Mucosa of rectum (tissue), 2 donors: ENCODE measurements at regions not wholly inside any gene's neighbourhood (a gene's known extent, or its start where the extent isn't known, plus 50 kb on each side); places are given as distances from the start of the nearest gene placed in this dataset.
"Not testable (repeated sequence)": the region's sequence is repeated elsewhere in the genome, so short reads cannot be mapped to it uniquely, and the experiment has no call there.

Experiments used
- H3K27ac ChIP-seq, 2 donors: one replicate each; pipeline ENCODE4 v1.7.0; 2013; ENCODE audit warnings: inconsistent platforms in 2 of 2, low read depth in 2 of 2, low read length in 2 of 2
- H3K27me3 ChIP-seq, 2 donors: one replicate each; pipeline ENCODE4 v1.7.0; 2013; ENCODE audit warnings: low read length in 2 of 2; ENCODE audit not compliant: control insufficient read depth in 2 of 2, insufficient read depth in 2 of 2
- H3K36me3 ChIP-seq, 2 donors: one replicate each; pipeline ENCODE4 v1.7.0; 2013; ENCODE audit warnings: low read length in 2 of 2; ENCODE audit not compliant: control insufficient read depth in 2 of 2, insufficient read depth in 2 of 2
- H3K4me1 ChIP-seq, 2 donors: one replicate each; pipeline ENCODE4 v1.7.0; 2013; ENCODE audit warnings: low read length in 2 of 2, mild to moderate bottlenecking in 1 of 2; ENCODE audit not compliant: control insufficient read depth in 2 of 2, insufficient read depth in 2 of 2
- H3K4me3 ChIP-seq, 2 donors: one replicate each; pipeline ENCODE4 v1.7.0; 2013; ENCODE audit warnings: low read length in 2 of 2
- H3K9ac ChIP-seq, 2 donors: one replicate each; pipeline ENCODE4 v1.7.0; 2013; ENCODE audit warnings: low read length in 2 of 2, low read depth in 1 of 2, mild to moderate bottlenecking in 1 of 2
- H3K9me3 ChIP-seq, 2 donors: one replicate each; pipeline ENCODE4 v1.7.0; 2013; ENCODE audit warnings: low read length in 2 of 2; ENCODE audit not compliant: control insufficient read depth in 2 of 2
- donor health status: healthy.
- donor health status: Normal muscosa, but diverticular disease.

- Histone ChIP-seq H3K27ac (no peak overlapping the region), H3K9me3 (peaks cover 0 to 1% of the 10 kb centered on the region in 2 donors), H3K9ac (no peak overlapping the region), H3K4me1 (no peaks in the 10 kb centered on the region), H3K27me3 (no peaks in the 10 kb centered on the region), H3K36me3 (no peaks in the 10 kb centered on the region), H3K4me3 (no peak overlapping the region)
Measured at GRCh38 chr6:4243237-4243636, 107.9 kb upstream of the ECI2 start.

GRCh38 chr6:4242601-4243000 lies 107.2 kb upstream of the ECI2 start:
- no peak overlapping the region for H3K9ac ChIP-seq
- H3K4me3 ChIP-seq: no peak overlapping the region
- H3K27me3 ChIP-seq: no peaks in the 10 kb centered on the region
- no peaks in the 10 kb centered on the region for H3K36me3 ChIP-seq
- H3K4me1 ChIP-seq: no peaks in the 10 kb centered on the region
- no peak overlapping the region for H3K27ac ChIP-seq
- H3K9me3 ChIP-seq: peaks cover 0 to 1% of the 10 kb centered on the region in 2 donors

- no peak overlapping the region for H3K4me3 ChIP-seq
- H3K9me3 ChIP-seq: peaks cover 0 to 1% of the 10 kb centered on the region in 2 donors
- no peak overlapping the region for H3K27ac ChIP-seq
- H3K4me1 ChIP-seq: no peaks in the 10 kb centered on the region
- no peaks in the 10 kb centered on the region for H3K27me3 ChIP-seq
- H3K36me3 ChIP-seq: no peaks in the 10 kb centered on the region
- H3K9ac ChIP-seq: no peak overlapping the region
Measured at GRCh38 chr6:4240148-4240547, 104.8 kb upstream of the ECI2 start.

GRCh38 chr6:4225161-4225872 lies 89.9 kb upstream of the ECI2 start:
- Histone ChIP-seq H3K9me3 (no peaks in the 10 kb centered on the region), H3K4me1 (no peaks in the 10 kb centered on the region), H3K27ac (no peak overlapping the region), H3K4me3 (no peak overlapping the region), H3K36me3 (no peaks in the 10 kb centered on the region), H3K9ac (no peak overlapping the region), H3K27me3 (no peaks in the 10 kb centered on the region)

- Histone ChIP-seq H3K9me3 (no peaks in the 10 kb centered on the region), H3K9ac (no peak overlapping the region), H3K4me1 (no peaks in the 10 kb centered on the region), H3K27me3 (no peaks in the 10 kb centered on the region), H3K27ac (no peak overlapping the region), H3K36me3 (no peaks in the 10 kb centered on the region), H3K4me3 (no peak overlapping the region)
Measured at GRCh38 chr6:4224067-4224978, 88.9 kb upstream of the ECI2 start.

- no peak overlapping the region for H3K27ac ChIP-seq
- no peak overlapping the region for H3K4me3 ChIP-seq
- no peaks in the 10 kb centered on the region for H3K36me3 ChIP-seq
- H3K9me3 ChIP-seq: no peaks in the 10 kb centered on the region
- H3K27me3 ChIP-seq: no peaks in the 10 kb centered on the region
- no peaks in the 10 kb centered on the region for H3K4me1 ChIP-seq
- no peak overlapping the region for H3K9ac ChIP-seq
Measured at GRCh38 chr6:4220558-4220957, 85.2 kb upstream of the ECI2 start.

- H3K27ac ChIP-seq, H3K4me1 ChIP-seq, H3K36me3 ChIP-seq, H3K9me3 ChIP-seq, H3K9ac ChIP-seq, H3K27me3 ChIP-seq, H3K4me3 ChIP-seq: not testable (repeated sequence)
Measured at GRCh38 chr6:4218619-4219317, 83.4 kb upstream of the ECI2 start.

GRCh38 chr6:4212588-4212987 lies 77.2 kb upstream of the ECI2 start:
- Histone ChIP-seq H3K4me1 (no peaks in the 10 kb centered on the region), H3K4me3 (no peak overlapping the region), H3K9me3 (peaks cover 2 to 4% of the 10 kb centered on the region in 2 donors), H3K9ac (no peak overlapping the region), H3K27me3 (no peaks in the 10 kb centered on the region), H3K36me3 (no peaks in the 10 kb centered on the region), H3K27ac (no peak overlapping the region)

GRCh38 chr6:4210629-4211419 lies 75.4 kb upstream of the ECI2 start:
- H3K36me3 ChIP-seq: no peaks in the 10 kb centered on the region
- H3K4me3 ChIP-seq: no peak overlapping the region
- peaks cover 2 to 4% of the 10 kb centered on the region in 2 donors for H3K9me3 ChIP-seq
- peaks cover 0 to 3% of the 10 kb centered on the region in 2 donors for H3K4me1 ChIP-seq
- H3K9ac ChIP-seq: no peak overlapping the region
- H3K27me3 ChIP-seq: no peaks in the 10 kb centered on the region
- H3K27ac ChIP-seq: no peak overlapping the region
